Spleen (tissue), 11 donors: ENCODE measurements at regions not wholly inside any gene's neighbourhood (a gene's known extent, or its start where the extent isn't known, plus 50 kb on each side); places are given as distances from the start of the nearest gene placed in this dataset.

Experiments
- DNase-seq: peaks from one replicate; pipeline ENCODE4 v3.0.0-alpha.2; 2020
- H3K27ac ChIP-seq, 8 donors: fragments of 200-600 bp; sonication (generic) in 7 of 8; 1 replicate in 4 of 8; 2 replicates in 4 of 8; pipeline versions ENCODE4 v1.5.0 to v1.8.0; 2016 to 2021; ENCODE audit warnings: inconsistent platforms in 4 of 8, mild to moderate bottlenecking in 4 of 8, moderate library complexity in 1 of 8
- H3K27me3 ChIP-seq, 7 donors: fragments of 200-600 bp; sonication (generic) in 6 of 7; replicated peaks in 1 of 7; 1 replicate in 4 of 7; 2 replicates in 3 of 7; pipeline versions ENCODE4 v1.5.0 to v1.8.0; 2016 to 2021; ENCODE audit warnings: inconsistent platforms in 3 of 7, mild to moderate bottlenecking in 1 of 7
- H3K36me3 ChIP-seq, 6 donors: fragments of 200-600 bp; sonication (generic) in 5 of 6; 1 replicate in 4 of 6; 2 replicates in 2 of 6; pipeline versions ENCODE4 v1.5.0 to v1.8.0; 2016 to 2021; ENCODE audit warnings: inconsistent platforms in 2 of 6
- H3K4me1 ChIP-seq, 6 donors: fragments of 200-600 bp; sonication (generic) in 5 of 6; 1 replicate in 3 of 6; 2 replicates in 3 of 6; pipeline versions ENCODE4 v1.5.0 to v1.8.0; 2016 to 2021; ENCODE audit warnings: inconsistent platforms in 3 of 6
- H3K4me3 ChIP-seq, 8 donors: fragments of 200-600 bp; sonication (generic) in 7 of 8; 1 replicate in 4 of 8; 2 replicates in 4 of 8; pipeline versions ENCODE4 v1.5.0 to v1.8.0; 2016 to 2021; ENCODE audit warnings: inconsistent platforms in 4 of 8, mild to moderate bottlenecking in 4 of 8, moderate library complexity in 2 of 8
- H3K9me3 ChIP-seq, 8 donors: fragments of 200-600 bp; sonication (generic) in 7 of 8; 1 replicate in 4 of 8; 2 replicates in 4 of 8; pipeline versions ENCODE4 v1.5.0 to v1.8.0; 2016 to 2021; ENCODE audit warnings: inconsistent platforms in 4 of 8
- CTCF ChIP-seq, 11 experiments: fragments of 200-600 bp in 7 of 11; fragments of 450-650 bp in 4 of 11; sonication (generic) in 4 of 11; IDR thresholded peaks in 8 of 11; conservative IDR thresholded peaks in 3 of 11; 1 replicate in 7 of 11; 2 replicates in 4 of 11; pipeline versions ENCODE4 v1.4.0 to v1.8.0; 2016 to 2021; ENCODE audit warnings: antibody characterized with exemption in 11 of 11, inconsistent platforms in 4 of 11, mild to moderate bottlenecking in 1 of 11
- POLR2A ChIP-seq, 3 donors: fragments of 450-650 bp; IDR thresholded peaks; one replicate each; pipeline ENCODE4 v1.5.1; 2017; ENCODE audit warnings: antibody characterized with exemption in 3 of 3, mild to moderate bottlenecking in 1 of 3
- POLR2AphosphoS5 ChIP-seq, 3 donors: sonication (generic); formaldehyde crosslinking; IDR thresholded peaks; one replicate each; pipeline ENCODE4 v1.5.1; 2017; ENCODE audit warnings: antibody characterized with exemption in 3 of 3
- WGBS, 5 donors: extraction: QIAGEN DNeasy Blood & Tissue Kit in 3 of 5; methylation state at CpG; one replicate each; pipeline versions ENCODE4 v1.1.5 to v1.1.7; 2013 to 2018; 5-methylcytosine and 5-hydroxymethylcytosine counted together
- intact Hi-C: fragments of 100-400 bp; cut with DNase I; formaldehyde crosslinking; loops from one replicate; pipeline ENCODE4 v1.15.0; 2023; ENCODE audit warnings: low total_unique reads
- donor health status: healthy with polysubstance abuse.
- donor health status: DM: no; HTN: no; CAD: no; lungs with moderate emphysema.
- donor health status: DM: no; HTN: no; CAD: no.
- donor health status: Bipolar disorder and iron deficiency.
- donor health status: healthy.
- donor health status: DM: no; HTN: no; CAD: no.
- donor health status: DM: yes; HTN: yes; CAD: no.

DNA sequence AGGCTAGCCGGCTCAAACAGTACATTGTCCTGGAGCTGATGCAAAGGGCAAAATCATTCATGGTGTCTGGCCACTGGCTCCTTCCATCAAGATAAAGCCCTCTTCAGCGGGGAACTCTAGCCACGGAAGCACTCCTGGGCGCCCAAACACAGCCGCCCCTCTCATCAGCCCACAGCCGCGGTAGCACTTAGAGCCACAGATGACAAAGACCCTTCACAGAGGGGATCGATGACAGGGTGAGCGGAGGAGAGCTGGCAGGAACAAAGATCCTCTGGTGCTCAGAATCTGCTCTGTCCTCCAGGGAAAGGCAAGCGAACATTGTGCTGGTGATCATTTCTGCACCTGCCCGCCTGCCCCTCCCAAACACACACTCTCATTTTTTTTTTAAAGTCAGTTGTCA, 222.2 kb upstream of the NRP1 start:
- Histone ChIP-seq H3K9me3 (no peaks in the 10 kb centered on the region), H3K27me3 (no peaks in the 10 kb centered on the region), H3K4me3 (no peak overlapping the region), H3K27ac (no peak overlapping the region), H3K36me3 (no peaks in the 10 kb centered on the region), H3K4me1 (no peaks in the 10 kb centered on the region)
- TF ChIP-seq CTCF (IDR thresholded peaks at IDR 0.05 in 8 of 11, conservative IDR thresholded peaks at IDR 0.05 in 3 of 11) (no peak), POLR2A (IDR thresholded peaks at IDR 0.05) (no peak), POLR2AphosphoS5 (IDR thresholded peaks at IDR 0.05) (no peak)
- intact Hi-C loops = no loop called here
- DNase-seq = no peak
- 78 to 87% (median 82%) methylated on average over 11 of the region's 11 CpGs for WGBS, 5 donors

DNA sequence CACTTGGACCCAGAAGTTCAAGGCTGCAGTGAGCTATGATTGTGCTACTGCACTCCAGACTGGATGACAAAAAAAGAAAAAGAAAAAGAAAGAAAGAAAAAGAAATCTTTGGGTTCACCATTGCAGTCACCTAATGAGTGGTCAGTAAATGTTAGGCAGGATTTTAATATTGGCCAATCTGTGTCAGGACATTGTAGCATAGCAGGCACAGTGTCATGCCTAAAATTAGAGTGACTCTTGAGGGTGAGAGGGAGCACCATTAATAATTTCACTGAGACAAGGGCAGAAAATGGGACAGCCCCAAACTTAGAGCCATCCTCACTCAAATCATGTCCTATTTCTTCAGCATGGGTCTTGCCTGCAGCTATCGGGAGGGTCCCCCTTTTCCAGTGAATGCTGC, 221.6 kb upstream of the NRP1 start:
- DNase-seq = no peak
- intact Hi-C loops = no loop called here
- Histone ChIP-seq H3K36me3 (no peaks in the 10 kb centered on the region), H3K9me3 (no peaks in the 10 kb centered on the region), H3K27me3 (no peaks in the 10 kb centered on the region), H3K4me3 (no peak overlapping the region), H3K4me1 (no peaks in the 10 kb centered on the region), H3K27ac (no peak overlapping the region)
- TF ChIP-seq POLR2A (IDR thresholded peaks at IDR 0.05) (no peak), CTCF (IDR thresholded peaks at IDR 0.05 in 8 of 11, conservative IDR thresholded peaks at IDR 0.05 in 3 of 11) (no peak)
- WGBS, 5 donors = 80 to 100% (median 92%) methylated on average over 1 of the region's 1 CpG

GRCh38 chr10:33553748-33554571, 219.5 kb upstream of the NRP1 start:
- Histone ChIP-seq H3K36me3 (no peaks in the 10 kb centered on the region), H3K27me3 (no peaks in the 10 kb centered on the region), H3K9me3 (no peaks in the 10 kb centered on the region), H3K4me1 (no peaks in the 10 kb centered on the region), H3K4me3 (no peak overlapping the region), H3K27ac (no peak overlapping the region)
- 84 to 92% (median 90%) methylated on average over 11 of the region's 11 CpGs for WGBS, 5 donors
- DNase-seq = no peak
- TF ChIP-seq POLR2A (IDR thresholded peaks at IDR 0.05) = no peak
- no peak for TF ChIP-seq CTCF (IDR thresholded peaks at IDR 0.05 in 8 of 11, conservative IDR thresholded peaks at IDR 0.05 in 3 of 11)
- no peak for TF ChIP-seq POLR2AphosphoS5 (IDR thresholded peaks at IDR 0.05)
- intact Hi-C loops = no loop called here

DNA sequence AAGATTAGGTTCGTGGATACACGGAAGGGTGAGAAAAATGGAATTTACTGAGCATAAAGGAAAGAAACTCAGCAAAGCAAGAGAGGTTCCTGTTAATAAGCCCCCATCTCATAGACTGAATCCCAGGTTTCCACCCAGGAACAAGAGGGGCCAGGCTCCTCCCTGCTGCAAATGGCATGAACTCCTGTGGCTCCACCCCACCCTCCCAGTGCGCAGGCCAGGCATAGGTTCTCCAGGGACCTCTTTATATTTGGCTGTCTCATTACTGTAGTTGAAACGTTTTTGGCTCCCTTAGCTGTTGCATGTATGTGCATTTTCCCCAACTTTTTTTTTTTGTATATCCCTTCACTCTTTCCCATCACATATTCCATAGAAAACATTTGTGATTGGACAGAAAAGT, 217.8 kb upstream of the NRP1 start:
- Histone ChIP-seq H3K27me3 (no peaks in the 10 kb centered on the region), H3K27ac (no peak overlapping the region), H3K9me3 (no peaks in the 10 kb centered on the region), H3K4me3 (no peak overlapping the region), H3K36me3 (no peaks in the 10 kb centered on the region), H3K4me1 (no peaks in the 10 kb centered on the region)
- TF ChIP-seq CTCF (IDR thresholded peaks at IDR 0.05 in 8 of 11, conservative IDR thresholded peaks at IDR 0.05 in 3 of 11) (no peak), POLR2A (IDR thresholded peaks at IDR 0.05) (no peak), POLR2AphosphoS5 (IDR thresholded peaks at IDR 0.05) (no peak)
- intact Hi-C loops = no loop called here
- WGBS, 5 donors = 75 to 91% (median 77%) methylated on average over 4 of the region's 4 CpGs
- no peak for DNase-seq
